Stomach (tissue), 4 donors: ENCODE measurements at regions not wholly inside any gene's neighbourhood (a gene's known extent, or its start where the extent isn't known, plus 50 kb on each side); places are given as distances from the start of the nearest gene placed in this dataset.

Experiments
- EP300 ChIP-seq: sonication (generic); formaldehyde crosslinking; IDR thresholded peaks from one replicate; pipeline ENCODE4 v1.6.1; 2017; ENCODE audit warnings: antibody characterized with exemption
- POLR2A ChIP-seq, 4 donors: fragments of 450-650 bp; IDR thresholded peaks; one replicate each; pipeline ENCODE4 v1.6.1; 2016; ENCODE audit warnings: antibody characterized with exemption in 4 of 4, control low read depth in 2 of 4, mild to moderate bottlenecking in 1 of 4, moderate library complexity in 1 of 4
- POLR2AphosphoS5 ChIP-seq, 3 donors: sonication (generic); formaldehyde crosslinking; IDR thresholded peaks; one replicate each; pipeline ENCODE4 v1.6.1; 2016; ENCODE audit warnings: antibody characterized with exemption in 3 of 3
- TF ChIP-seq, protein P1 (sequence below), 7 experiments: fragments of 450-650 bp in 4 of 7; fragments of 200-600 bp in 3 of 7; sonication (generic) in 3 of 7; IDR thresholded peaks; one replicate each; pipeline ENCODE4 v1.5.1; 2016 to 2019; ENCODE audit warnings: antibody characterized with exemption in 7 of 7, control low read depth in 2 of 7, mild to moderate bottlenecking in 1 of 7

DNA sequence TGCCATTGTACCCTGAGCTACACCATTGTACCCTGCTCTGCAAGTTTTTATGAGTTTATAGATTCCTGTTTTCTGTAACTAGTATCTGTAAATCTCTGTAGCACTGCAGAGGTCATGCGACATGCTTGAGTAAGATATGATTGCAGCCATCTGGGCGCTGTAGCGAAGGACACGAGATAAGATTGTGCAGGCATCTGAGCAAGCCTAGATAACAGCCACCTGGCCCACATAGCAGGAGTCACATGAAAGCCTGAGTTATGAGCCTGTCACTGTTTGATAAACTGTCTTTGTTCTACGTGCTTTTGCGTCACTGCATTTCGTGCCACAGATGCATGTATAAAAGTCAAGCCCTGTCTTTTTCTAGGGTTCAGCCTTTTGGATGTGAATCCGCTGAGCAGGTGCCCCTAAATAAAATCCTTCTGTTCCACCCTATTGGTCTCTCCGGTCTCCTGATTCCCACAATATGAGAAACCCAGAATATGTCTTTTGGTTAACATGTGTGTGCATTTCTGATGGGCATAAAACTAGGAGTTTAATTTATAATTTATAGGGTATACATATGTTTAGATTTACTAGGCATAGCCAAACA lies 327.6 kb upstream of the MAOA start:
- TF ChIP-seq, protein P1, sequence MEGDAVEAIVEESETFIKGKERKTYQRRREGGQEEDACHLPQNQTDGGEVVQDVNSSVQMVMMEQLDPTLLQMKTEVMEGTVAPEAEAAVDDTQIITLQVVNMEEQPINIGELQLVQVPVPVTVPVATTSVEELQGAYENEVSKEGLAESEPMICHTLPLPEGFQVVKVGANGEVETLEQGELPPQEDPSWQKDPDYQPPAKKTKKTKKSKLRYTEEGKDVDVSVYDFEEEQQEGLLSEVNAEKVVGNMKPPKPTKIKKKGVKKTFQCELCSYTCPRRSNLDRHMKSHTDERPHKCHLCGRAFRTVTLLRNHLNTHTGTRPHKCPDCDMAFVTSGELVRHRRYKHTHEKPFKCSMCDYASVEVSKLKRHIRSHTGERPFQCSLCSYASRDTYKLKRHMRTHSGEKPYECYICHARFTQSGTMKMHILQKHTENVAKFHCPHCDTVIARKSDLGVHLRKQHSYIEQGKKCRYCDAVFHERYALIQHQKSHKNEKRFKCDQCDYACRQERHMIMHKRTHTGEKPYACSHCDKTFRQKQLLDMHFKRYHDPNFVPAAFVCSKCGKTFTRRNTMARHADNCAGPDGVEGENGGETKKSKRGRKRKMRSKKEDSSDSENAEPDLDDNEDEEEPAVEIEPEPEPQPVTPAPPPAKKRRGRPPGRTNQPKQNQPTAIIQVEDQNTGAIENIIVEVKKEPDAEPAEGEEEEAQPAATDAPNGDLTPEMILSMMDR (IDR thresholded peaks at IDR 0.05) = no peak
- TF ChIP-seq POLR2A (IDR thresholded peaks at IDR 0.05) = no peak
- TF ChIP-seq EP300 = no peak
- no peak for TF ChIP-seq POLR2AphosphoS5 (IDR thresholded peaks at IDR 0.05)
